GM19467 (cell line): ENCODE measurements at regions not wholly inside any gene's neighbourhood (a gene's known extent, or its start where the extent isn't known, plus 50 kb on each side); places are given as distances from the start of the nearest gene placed in this dataset.

Experiments used
- ATAC-seq: cut with Tn5 transposase; IDR thresholded peaks from one replicate; pipeline ENCODE4 v1.9.1; 2021; ENCODE audit warnings: mild to moderate bottlenecking, moderate library complexity; ENCODE audit not compliant: unreplicated experiment

- no peak for ATAC-seq
Observed at GRCh38 chr9:111149018-111149759, 110.9 kb upstream of the LPAR1 start.

- peak; percentile 80 for ATAC-seq
Observed at GRCh38 chr9:111148052-111149017, 110.1 kb upstream of the LPAR1 start.

- no peak for ATAC-seq
Observed at GRCh38 chr9:111147041-111147440, 108.8 kb upstream of the LPAR1 start.

- ATAC-seq: no peak
Observed at GRCh38 chr9:111144741-111145140, 106.5 kb upstream of the LPAR1 start.

- no peak for ATAC-seq
Observed at GRCh38 chr9:111136180-111136579, 97.9 kb upstream of the LPAR1 start.

GRCh38 chr9:111131211-111131610, 92.9 kb upstream of the LPAR1 start:
- ATAC-seq: no peak

GRCh38 chr9:111120526-111120925, 82.3 kb upstream of the LPAR1 start:
- no peak for ATAC-seq

- ATAC-seq: no peak
Observed at GRCh38 chr9:111118256-111118948, 80.1 kb upstream of the LPAR1 start.

- no peak for ATAC-seq
Observed at GRCh38 chr9:111114486-111114885, 76.2 kb upstream of the LPAR1 start.

GRCh38 chr9:111113712-111114111, 75.4 kb upstream of the LPAR1 start:
- ATAC-seq: no peak

GRCh38 chr9:111110805-111111204, 72.5 kb upstream of the LPAR1 start:
- ATAC-seq: no peak

GRCh38 chr9:111108946-111109345, 70.7 kb upstream of the LPAR1 start:
- ATAC-seq: no peak

- no peak for ATAC-seq
Observed at GRCh38 chr9:111107141-111107540, 68.9 kb upstream of the LPAR1 start.

GRCh38 chr9:111106202-111106601, 67.9 kb upstream of the LPAR1 start:
- no peak for ATAC-seq

- ATAC-seq: no peak
Observed at GRCh38 chr9:111102793-111103464, 64.7 kb upstream of the LPAR1 start.

GRCh38 chr9:111099199-111100008, 61.1 kb upstream of the LPAR1 start:
- no peak for ATAC-seq

- ATAC-seq: no peak
Observed at GRCh38 chr9:111098093-111098492, 59.8 kb upstream of the LPAR1 start.

GRCh38 chr9:111096051-111096450, 57.8 kb upstream of the LPAR1 start:
- ATAC-seq: no peak

GRCh38 chr9:111095441-111095840, 57.2 kb upstream of the LPAR1 start:
- ATAC-seq: no peak

- ATAC-seq: no peak
Observed at GRCh38 chr9:111094958-111095357, 56.7 kb upstream of the LPAR1 start.
